Ammon's horn (tissue), 1 donor: ENCODE measurements at regions not wholly inside any gene's neighbourhood (a gene's known extent, or its start where the extent isn't known, plus 50 kb on each side); places are given as distances from the start of the nearest gene placed in this dataset.
"Not testable (repeated sequence)": the region's sequence is repeated elsewhere in the genome, so short reads cannot be mapped to it uniquely, and the experiment has no call there.

Experiments used
- DNase-seq: peaks from one replicate; pipeline ENCODE4 v3.0.0-alpha.2; 2016; ENCODE audit warnings: low spot score

GRCh38 chr9:78905986-78906755 lies 609.2 kb downstream of the PSAT1 start:
- DNase-seq, result no peak

GRCh38 chr9:78909566-78909965 lies 612.6 kb downstream of the PSAT1 start:
- DNase-seq, result no peak

- not testable (repeated sequence) for DNase-seq
Measured at GRCh38 chr9:78916884-78917283, 620.0 kb downstream of the PSAT1 start.

- DNase-seq, result no peak
Measured at GRCh38 chr9:78918976-78919375, 622.1 kb downstream of the PSAT1 start.

GRCh38 chr9:78919701-78920100 lies 622.8 kb downstream of the PSAT1 start:
- DNase-seq, result no peak

GRCh38 chr9:78921341-78921740 lies 624.4 kb downstream of the PSAT1 start:
- no peak for DNase-seq

GRCh38 chr9:78923966-78924659 lies 627.2 kb downstream of the PSAT1 start:
- DNase-seq, result no peak

GRCh38 chr9:78927099-78927940 lies 630.4 kb downstream of the PSAT1 start:
- no peak for DNase-seq

- no peak for DNase-seq
Measured at GRCh38 chr9:78928625-78929405, 631.9 kb downstream of the PSAT1 start.

GRCh38 chr9:78930281-78930680 lies 633.4 kb downstream of the PSAT1 start:
- DNase-seq, result no peak

GRCh38 chr9:78932849-78933627 lies 636.1 kb downstream of the PSAT1 start:
- no peak for DNase-seq

- no peak for DNase-seq
Measured at GRCh38 chr9:78934880-78935279, 636.9 kb upstream of the TLE4 start.

- DNase-seq, result no peak
Measured at GRCh38 chr9:78938821-78939220, 632.9 kb upstream of the TLE4 start.

- no peak for DNase-seq
Measured at GRCh38 chr9:78939311-78940065, 632.3 kb upstream of the TLE4 start.

GRCh38 chr9:78940121-78940855 lies 631.5 kb upstream of the TLE4 start:
- DNase-seq, result no peak

- no peak for DNase-seq
Measured at GRCh38 chr9:78954286-78954685, 617.5 kb upstream of the TLE4 start.

GRCh38 chr9:78958892-78959291 lies 612.9 kb upstream of the TLE4 start:
- no peak for DNase-seq

- DNase-seq, result no peak
Measured at GRCh38 chr9:78962156-78962555, 609.6 kb upstream of the TLE4 start.

GRCh38 chr9:78963911-78964310 lies 607.9 kb upstream of the TLE4 start:
- no peak for DNase-seq
